ENCODE measurements at regions not wholly inside any gene's neighbourhood (a gene's known extent, or its start where the extent isn't known, plus 50 kb on each side); places are given as distances from the start of the nearest gene placed in this dataset.

DNA sequence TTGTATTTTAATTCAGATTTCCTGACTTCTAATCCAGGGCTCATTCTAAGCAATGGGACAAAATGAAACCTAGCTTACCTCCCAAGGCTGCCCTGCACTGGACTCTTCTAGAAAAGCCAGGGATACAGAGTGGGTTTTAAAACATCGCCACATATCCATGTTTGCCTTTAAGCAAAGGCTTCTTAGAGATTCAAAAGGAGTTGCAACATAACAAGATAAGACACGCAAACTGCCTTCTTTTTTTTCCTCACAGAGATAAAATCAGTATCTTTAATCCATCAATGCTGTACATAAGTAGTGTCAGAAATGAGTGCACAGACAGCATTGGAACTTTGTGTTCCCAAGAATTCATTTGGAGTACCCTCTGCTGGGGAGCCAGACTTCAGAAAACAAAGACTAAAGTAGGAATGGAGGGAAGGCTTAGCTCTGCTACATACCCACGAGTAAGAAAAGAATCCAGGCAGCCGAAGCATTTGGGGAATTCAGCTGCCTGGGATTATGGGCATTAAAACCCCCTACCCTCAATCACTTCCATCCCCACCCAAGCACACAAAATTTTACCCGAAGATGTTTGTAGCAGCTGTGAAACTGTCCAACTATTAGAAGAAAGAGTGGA, 427.8 kb downstream of the ARL4A start:
- no peak for TF ChIP-seq POLR2AphosphoS5 (IDR thresholded peaks at IDR 0.05; ENCODE audit: low read depth, low read length)
- TF ChIP-seq, protein P1, sequence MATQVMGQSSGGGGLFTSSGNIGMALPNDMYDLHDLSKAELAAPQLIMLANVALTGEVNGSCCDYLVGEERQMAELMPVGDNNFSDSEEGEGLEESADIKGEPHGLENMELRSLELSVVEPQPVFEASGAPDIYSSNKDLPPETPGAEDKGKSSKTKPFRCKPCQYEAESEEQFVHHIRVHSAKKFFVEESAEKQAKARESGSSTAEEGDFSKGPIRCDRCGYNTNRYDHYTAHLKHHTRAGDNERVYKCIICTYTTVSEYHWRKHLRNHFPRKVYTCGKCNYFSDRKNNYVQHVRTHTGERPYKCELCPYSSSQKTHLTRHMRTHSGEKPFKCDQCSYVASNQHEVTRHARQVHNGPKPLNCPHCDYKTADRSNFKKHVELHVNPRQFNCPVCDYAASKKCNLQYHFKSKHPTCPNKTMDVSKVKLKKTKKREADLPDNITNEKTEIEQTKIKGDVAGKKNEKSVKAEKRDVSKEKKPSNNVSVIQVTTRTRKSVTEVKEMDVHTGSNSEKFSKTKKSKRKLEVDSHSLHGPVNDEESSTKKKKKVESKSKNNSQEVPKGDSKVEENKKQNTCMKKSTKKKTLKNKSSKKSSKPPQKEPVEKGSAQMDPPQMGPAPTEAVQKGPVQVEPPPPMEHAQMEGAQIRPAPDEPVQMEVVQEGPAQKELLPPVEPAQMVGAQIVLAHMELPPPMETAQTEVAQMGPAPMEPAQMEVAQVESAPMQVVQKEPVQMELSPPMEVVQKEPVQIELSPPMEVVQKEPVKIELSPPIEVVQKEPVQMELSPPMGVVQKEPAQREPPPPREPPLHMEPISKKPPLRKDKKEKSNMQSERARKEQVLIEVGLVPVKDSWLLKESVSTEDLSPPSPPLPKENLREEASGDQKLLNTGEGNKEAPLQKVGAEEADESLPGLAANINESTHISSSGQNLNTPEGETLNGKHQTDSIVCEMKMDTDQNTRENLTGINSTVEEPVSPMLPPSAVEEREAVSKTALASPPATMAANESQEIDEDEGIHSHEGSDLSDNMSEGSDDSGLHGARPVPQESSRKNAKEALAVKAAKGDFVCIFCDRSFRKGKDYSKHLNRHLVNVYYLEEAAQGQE (IDR thresholded peaks at IDR 0.05; ENCODE audit: insufficient read depth in 1 of 2, low read depth in 2 of 2, low read length in 2 of 2): no peak
